ENCODE measurements at regions not wholly inside any gene's neighbourhood (a gene's known extent, or its start where the extent isn't known, plus 50 kb on each side); places are given as distances from the start of the nearest gene placed in this dataset.
A peak's percentile ranks its signal among the peaks of the same experiment; 100 is the strongest.

DNA sequence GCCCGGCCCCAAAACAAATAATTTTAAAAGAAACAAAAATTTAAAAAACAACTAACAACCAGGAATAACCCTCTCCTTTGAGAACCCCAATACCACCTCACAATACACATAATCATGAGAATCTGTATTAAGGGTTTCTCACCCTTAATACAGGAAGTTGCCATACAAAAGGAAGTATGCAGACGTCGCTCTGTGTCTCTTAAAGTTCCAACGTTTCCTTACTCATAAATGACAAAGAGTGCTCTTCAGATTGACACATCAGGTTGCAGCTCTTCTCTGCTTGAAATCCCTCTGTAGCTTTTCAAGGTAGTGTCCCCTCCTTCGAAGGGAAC lies 73.9 kb upstream of the IRF2 start:
- Histone ChIP-seq H4K20me1 (ENCODE audit: control insufficient read depth, extremely low read depth, insufficient read depth, low read length) (no peaks in the 10 kb centered on the region), H3K4me1 (ENCODE audit: control insufficient read depth, extremely low read depth, insufficient read depth, low read length) (no peaks in the 10 kb centered on the region), H3K9ac (ENCODE audit: insufficient read depth, low read length) (no peak overlapping the region), H3K27me3 (ENCODE audit: control insufficient read depth, insufficient read depth, low read length) (no peaks in the 10 kb centered on the region), H3K4me2 (ENCODE audit: extremely low read depth, insufficient read depth, low read length) (no peak overlapping the region), H2AFZ (ENCODE audit: low read length) (no peak overlapping the region), H3K27ac (ENCODE audit: insufficient read depth, low read length) (no peak overlapping the region), H3K4me3 (replicated peaks in 1 of 4; ENCODE audit: control extremely low read depth in 1 of 4, insufficient read depth in 1 of 4, low read depth in 3 of 4, low read length in 4 of 4) (no peak overlapping the region), H3K79me2 (ENCODE audit: control insufficient read depth, insufficient read depth, low read length) (no peaks in the 10 kb centered on the region), H3K36me3 (ENCODE audit: control insufficient read depth, insufficient read depth, low read length) (no peaks in the 10 kb centered on the region), H3K9me3 (ENCODE audit: control insufficient read depth, insufficient read depth, low read depth, low read length) (no peaks in the 10 kb centered on the region)
- no peak for DNase-seq (ENCODE audit: low read depth in 2 of 2)
- TF ChIP-seq, protein P1, sequence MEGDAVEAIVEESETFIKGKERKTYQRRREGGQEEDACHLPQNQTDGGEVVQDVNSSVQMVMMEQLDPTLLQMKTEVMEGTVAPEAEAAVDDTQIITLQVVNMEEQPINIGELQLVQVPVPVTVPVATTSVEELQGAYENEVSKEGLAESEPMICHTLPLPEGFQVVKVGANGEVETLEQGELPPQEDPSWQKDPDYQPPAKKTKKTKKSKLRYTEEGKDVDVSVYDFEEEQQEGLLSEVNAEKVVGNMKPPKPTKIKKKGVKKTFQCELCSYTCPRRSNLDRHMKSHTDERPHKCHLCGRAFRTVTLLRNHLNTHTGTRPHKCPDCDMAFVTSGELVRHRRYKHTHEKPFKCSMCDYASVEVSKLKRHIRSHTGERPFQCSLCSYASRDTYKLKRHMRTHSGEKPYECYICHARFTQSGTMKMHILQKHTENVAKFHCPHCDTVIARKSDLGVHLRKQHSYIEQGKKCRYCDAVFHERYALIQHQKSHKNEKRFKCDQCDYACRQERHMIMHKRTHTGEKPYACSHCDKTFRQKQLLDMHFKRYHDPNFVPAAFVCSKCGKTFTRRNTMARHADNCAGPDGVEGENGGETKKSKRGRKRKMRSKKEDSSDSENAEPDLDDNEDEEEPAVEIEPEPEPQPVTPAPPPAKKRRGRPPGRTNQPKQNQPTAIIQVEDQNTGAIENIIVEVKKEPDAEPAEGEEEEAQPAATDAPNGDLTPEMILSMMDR (conservative IDR thresholded peaks at IDR 0.05 in 1 of 2, IDR thresholded peaks at IDR 0.05 in 1 of 2; ENCODE audit: low read depth in 1 of 2, low read length in 2 of 2): no peak
- TF ChIP-seq EZH2 (IDR thresholded peaks at IDR 0.05; ENCODE audit: low read length, missing control alignments): no peak

DNA sequence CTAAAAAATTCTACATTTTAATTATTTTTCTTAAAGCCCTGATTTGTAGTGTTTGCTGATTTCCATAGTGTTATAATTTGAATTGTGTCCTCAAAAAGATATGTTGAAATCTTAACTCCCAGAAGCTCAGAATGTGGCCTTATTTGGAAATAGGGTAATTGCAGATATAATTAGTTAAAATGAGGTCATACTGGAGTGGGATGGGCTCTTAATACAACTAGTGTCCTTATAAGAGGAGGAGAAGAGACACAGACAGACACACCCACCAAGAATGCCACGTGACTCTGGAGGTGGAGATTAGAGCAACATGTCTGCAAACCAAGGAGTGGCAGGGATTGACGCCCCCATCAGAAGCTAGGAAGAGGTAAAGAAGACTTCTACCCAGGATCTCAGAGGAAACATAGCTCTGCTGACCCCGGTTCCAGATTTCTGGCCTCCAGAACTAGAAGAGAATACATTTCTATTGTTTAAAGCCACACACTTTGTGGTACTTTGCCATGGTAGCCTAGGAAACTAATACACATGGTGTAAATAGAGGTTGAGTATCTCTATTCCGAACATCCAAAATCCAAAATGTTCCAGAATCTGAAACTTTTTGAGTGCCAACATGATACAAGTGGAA lies 70.5 kb upstream of the IRF2 start:
- Histone ChIP-seq H3K9ac (ENCODE audit: insufficient read depth, low read length) (no peak overlapping the region), H4K20me1 (ENCODE audit: control insufficient read depth, extremely low read depth, insufficient read depth, low read length) (no peaks in the 10 kb centered on the region), H3K4me3 (replicated peaks in 1 of 4; ENCODE audit: control extremely low read depth in 1 of 4, insufficient read depth in 1 of 4, low read depth in 3 of 4, low read length in 4 of 4) (no peak overlapping the region), H3K9me3 (ENCODE audit: control insufficient read depth, insufficient read depth, low read depth, low read length) (no peaks in the 10 kb centered on the region), H3K4me2 (ENCODE audit: extremely low read depth, insufficient read depth, low read length) (no peak overlapping the region), H3K79me2 (ENCODE audit: control insufficient read depth, insufficient read depth, low read length) (no peaks in the 10 kb centered on the region), H3K36me3 (ENCODE audit: control insufficient read depth, insufficient read depth, low read length) (no peaks in the 10 kb centered on the region), H2AFZ (ENCODE audit: low read length) (no peak overlapping the region), H3K4me1 (ENCODE audit: control insufficient read depth, extremely low read depth, insufficient read depth, low read length) (no peaks in the 10 kb centered on the region), H3K27me3 (ENCODE audit: control insufficient read depth, insufficient read depth, low read length) (no peaks in the 10 kb centered on the region), H3K27ac (ENCODE audit: insufficient read depth, low read length) (no peak overlapping the region)
- TF ChIP-seq EZH2 (IDR thresholded peaks at IDR 0.05; ENCODE audit: low read length, missing control alignments): no peak
- TF ChIP-seq, protein P1 (conservative IDR thresholded peaks at IDR 0.05 in 1 of 2, IDR thresholded peaks at IDR 0.05 in 1 of 2; ENCODE audit: low read depth in 1 of 2, low read length in 2 of 2): no peak
- DNase-seq (ENCODE audit: low read depth in 2 of 2): peak in 1 of 2 donors; percentile 21

GRCh38 chr4:184541907-184542306 lies 67.6 kb upstream of the IRF2 start:
- no peaks in the 10 kb centered on the region for H3K27me3 ChIP-seq (ENCODE audit: control insufficient read depth, insufficient read depth, low read length)
- no peak overlapping the region for H3K4me3 ChIP-seq (replicated peaks in 1 of 4; ENCODE audit: control extremely low read depth in 1 of 4, insufficient read depth in 1 of 4, low read depth in 3 of 4, low read length in 4 of 4)
- TF ChIP-seq EZH2 (IDR thresholded peaks at IDR 0.05; ENCODE audit: low read length, missing control alignments): no peak
- TF ChIP-seq, protein P1 (conservative IDR thresholded peaks at IDR 0.05 in 1 of 2, IDR thresholded peaks at IDR 0.05 in 1 of 2; ENCODE audit: low read depth in 1 of 2, low read length in 2 of 2): no peak
- H4K20me1 ChIP-seq (ENCODE audit: control insufficient read depth, extremely low read depth, insufficient read depth, low read length): no peaks in the 10 kb centered on the region
- no peaks in the 10 kb centered on the region for H3K9me3 ChIP-seq (ENCODE audit: control insufficient read depth, insufficient read depth, low read depth, low read length)
- no peak overlapping the region for H2AFZ ChIP-seq (ENCODE audit: low read length)
- no peaks in the 10 kb centered on the region for H3K36me3 ChIP-seq (ENCODE audit: control insufficient read depth, insufficient read depth, low read length)
- H3K27ac ChIP-seq (ENCODE audit: insufficient read depth, low read length): no peak overlapping the region
- H3K79me2 ChIP-seq (ENCODE audit: control insufficient read depth, insufficient read depth, low read length): no peaks in the 10 kb centered on the region
- no peaks in the 10 kb centered on the region for H3K4me1 ChIP-seq (ENCODE audit: control insufficient read depth, extremely low read depth, insufficient read depth, low read length)
- no peak overlapping the region for H3K4me2 ChIP-seq (ENCODE audit: extremely low read depth, insufficient read depth, low read length)
- H3K9ac ChIP-seq (ENCODE audit: insufficient read depth, low read length): no peak overlapping the region
- DNase-seq (ENCODE audit: low read depth in 2 of 2): no peak

All from fibroblast of lung (primary cell).